K562 (cell line): ENCODE measurements at regions not wholly inside any gene's neighbourhood (a gene's known extent, or its start where the extent isn't known, plus 50 kb on each side); places are given as distances from the start of the nearest gene placed in this dataset.

ENCODE experiments used
- BCLAF1 ChIP-seq, 2 experiments: fragments of 450-650 bp in 1 of 2; IDR thresholded peaks; 2 replicates each; pipeline ENCODE4 v1.6.1; 2011 to 2017; ENCODE audit warnings: low read depth in 2 of 2, antibody characterized with exemption in 1 of 2, borderline replicate concordance in 1 of 2, low read length in 1 of 2, mild to moderate bottlenecking in 1 of 2, mixed read lengths in 1 of 2; ENCODE audit not compliant: control insufficient read depth in 1 of 2
- CBX3 ChIP-seq, 2 experiments: IDR thresholded peaks; 1 replicate in 1 of 2; 2 replicates in 1 of 2; pipeline ENCODE4 v1.6.1; 2012; ENCODE audit warnings: inconsistent platforms in 2 of 2, low read length in 2 of 2, borderline replicate concordance in 1 of 2, control low read depth in 1 of 2
- CBX5 ChIP-seq: IDR thresholded peaks from 2 replicates; pipeline ENCODE4 v1.6.1; 2014; ENCODE audit warnings: low read depth, borderline replicate concordance
- CEBPG ChIP-seq, 3 experiments: fragments of 200-800 bp in 1 of 3; sonication (Bioruptor generic) in 1 of 3; sonication (generic) in 1 of 3; formaldehyde crosslinking in 1 of 3; IDR thresholded peaks in 2 of 3; conservative IDR thresholded peaks in 1 of 3; 2 replicates each; pipeline versions ENCODE4 v1.6.1 to v1.8.0; 2016 to 2022; ENCODE audit warnings: missing compliant biosample characterization in 2 of 3, missing genetic modification characterization in 2 of 3, mild to moderate bottlenecking in 1 of 3, missing genetic modification reagents in 1 of 3
- PTBP1 ChIP-seq: fragments of 200-400 bp; formaldehyde crosslinking; IDR thresholded peaks from 2 replicates; pipeline ENCODE4 v1.6.1; 2017; ENCODE audit warnings: low read depth, low read length
- SNAPC5 ChIP-seq: fragments of 250-450 bp; sonication (Bioruptor Pico); IDR thresholded peaks from 2 replicates; pipeline ENCODE4 v1.8.0; 2021; ENCODE audit warnings: moderate library complexity, mild to moderate bottlenecking, inconsistent platforms
- XRCC3 ChIP-seq: fragments of 450-650 bp; IDR thresholded peaks from 2 replicates; pipeline ENCODE4 v1.6.1; 2017; ENCODE audit warnings: mild to moderate bottlenecking, moderate library complexity
- ZBTB26 ChIP-seq: fragments of 450-650 bp; formaldehyde crosslinking; IDR thresholded peaks from 2 replicates; pipeline ENCODE4 v1.4.0; 2022; ENCODE audit warnings: missing genetic modification characterization
- ZFP36 ChIP-seq: fragments of 150-350 bp; IDR thresholded peaks from 2 replicates; pipeline ENCODE4 v1.6.1; 2018; ENCODE audit warnings: low read length, low read depth; ENCODE audit not compliant: partially characterized antibody
- ZNF785 ChIP-seq: fragments of 250-450 bp; sonication (Bioruptor Pico); IDR thresholded peaks from 2 replicates; pipeline ENCODE4 v1.4.0; 2020; ENCODE audit warnings: mild to moderate bottlenecking
- ZNF830 ChIP-seq: fragments of 250-450 bp; sonication (Bioruptor Pico); IDR thresholded peaks from 2 replicates; pipeline ENCODE4 v1.5.0; 2021; ENCODE audit warnings: mild to moderate bottlenecking
- TF ChIP-seq, protein P1 (sequence below): fragments of 450-650 bp; IDR thresholded peaks from 2 replicates; pipeline ENCODE4 v1.6.1; 2016; ENCODE audit warnings: low read depth, mild to moderate bottlenecking, moderate library complexity
- TF ChIP-seq, protein P2 (sequence below): fragments of 450-650 bp; IDR thresholded peaks from 2 replicates; pipeline ENCODE4 v1.6.1; 2018; ENCODE audit warnings: mild to moderate bottlenecking, low read depth; ENCODE audit not compliant: partially characterized antibody

- TF ChIP-seq CEBPG (CRISPR knock-in tag; IDR thresholded peaks at IDR 0.05), result no peak
- 0 out of 4 replicates have a peak, but pooled peaks have one; percentile 1 to 2 for TF ChIP-seq CEBPG (tag; conservative IDR thresholded peaks at IDR 0.05 in 1 of 2, IDR thresholded peaks at IDR 0.05 in 1 of 2)
- TF ChIP-seq, protein P1, sequence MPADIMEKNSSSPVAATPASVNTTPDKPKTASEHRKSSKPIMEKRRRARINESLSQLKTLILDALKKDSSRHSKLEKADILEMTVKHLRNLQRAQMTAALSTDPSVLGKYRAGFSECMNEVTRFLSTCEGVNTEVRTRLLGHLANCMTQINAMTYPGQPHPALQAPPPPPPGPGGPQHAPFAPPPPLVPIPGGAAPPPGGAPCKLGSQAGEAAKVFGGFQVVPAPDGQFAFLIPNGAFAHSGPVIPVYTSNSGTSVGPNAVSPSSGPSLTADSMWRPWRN, result no peak
- TF ChIP-seq XRCC3, result 0 out of 2 replicates have a peak, but pooled peaks have one; percentile 60
- no peak for TF ChIP-seq ZBTB26
- TF ChIP-seq, protein P2, sequence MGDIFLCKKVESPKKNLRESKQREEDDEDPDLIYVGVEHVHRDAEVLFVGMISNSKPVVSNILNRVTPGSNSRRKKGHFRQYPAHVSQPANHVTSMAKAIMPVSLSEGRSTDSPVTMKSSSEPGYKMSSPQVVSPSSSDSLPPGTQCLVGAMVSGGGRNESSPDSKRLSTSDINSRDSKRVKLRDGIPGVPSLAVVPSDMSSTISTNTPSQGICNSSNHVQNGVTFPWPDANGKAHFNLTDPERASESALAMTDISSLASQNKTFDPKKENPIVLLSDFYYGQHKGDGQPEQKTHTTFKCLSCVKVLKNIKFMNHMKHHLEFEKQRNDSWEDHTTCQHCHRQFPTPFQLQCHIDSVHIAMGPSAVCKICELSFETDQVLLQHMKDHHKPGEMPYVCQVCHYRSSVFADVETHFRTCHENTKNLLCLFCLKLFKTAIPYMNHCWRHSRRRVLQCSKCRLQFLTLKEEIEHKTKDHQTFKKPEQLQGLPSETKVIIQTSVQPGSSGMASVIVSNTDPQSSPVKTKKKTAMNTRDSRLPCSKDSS, result peak; percentile 80
- peak in 1 of 2 experiments; percentile 98; a peak in 2 of 3 replicates for TF ChIP-seq CBX3 (IDR thresholded peaks at IDR 0.05; ENCODE audit: borderline replicate concordance in 1 of 2, low read length in 2 of 2)
- TF ChIP-seq ZFP36, result no peak
- no peak for TF ChIP-seq SNAPC5 (CRISPR knock-in tag)
- TF ChIP-seq PTBP1, result no peak
- TF ChIP-seq ZNF785 (CRISPR knock-in tag), result no peak
- no peak for TF ChIP-seq ZNF830
- TF ChIP-seq BCLAF1 (IDR thresholded peaks at IDR 0.05; ENCODE audit: borderline replicate concordance in 1 of 2, control insufficient read depth in 1 of 2, low read depth in 2 of 2, low read length in 1 of 2), result no peak
- peak; percentile 50; the same call in 1 of the 2 replicates for TF ChIP-seq CBX5
Observed at GRCh38 chr7:157473051-157473569, 136.3 kb downstream of the DNAJB6 start (continued).
